GM23338 (cell line): ENCODE measurements at regions not wholly inside any gene's neighbourhood (a gene's known extent, or its start where the extent isn't known, plus 50 kb on each side); places are given as distances from the start of the nearest gene placed in this dataset.

ENCODE experiments used
- CREB1 ChIP-seq: fragments of 250-450 bp; sonication (Bioruptor Pico); IDR thresholded peaks from 2 replicates; pipeline ENCODE4 v1.5.0; 2020; ENCODE audit warnings: low read depth, mild to moderate bottlenecking, moderate library complexity
- EZH2 ChIP-seq: fragments of 200-600 bp; sonication (generic); IDR thresholded peaks from one replicate; pipeline ENCODE4 v1.8.0; 2017; ENCODE audit warnings: antibody characterized with exemption, mild to moderate bottlenecking, low read depth; ENCODE audit not compliant: unreplicated experiment
- EZH2phosphoT487 ChIP-seq: fragments of 200-600 bp; sonication (generic); IDR thresholded peaks from one replicate; pipeline ENCODE4 v1.8.1; 2018; ENCODE audit warnings: antibody characterized with exemption; ENCODE audit not compliant: unreplicated experiment
- JUNB ChIP-seq: IDR thresholded peaks from one replicate; pipeline ENCODE4 v1.6.1; 2016; ENCODE audit warnings: antibody characterized with exemption; ENCODE audit not compliant: unreplicated experiment
- NANOG ChIP-seq: IDR thresholded peaks from 2 replicates; pipeline ENCODE4 v1.6.1; 2016; ENCODE audit warnings: antibody characterized with exemption, borderline replicate concordance
- POLR2AphosphoS5 ChIP-seq: IDR thresholded peaks from 2 replicates; pipeline ENCODE4 v1.6.1; 2016; ENCODE audit warnings: antibody characterized with exemption, low read depth
- STAT1 ChIP-seq: IDR thresholded peaks from one replicate; pipeline ENCODE4 v1.6.1; 2016; ENCODE audit warnings: antibody characterized with exemption; ENCODE audit not compliant: unreplicated experiment
- ZNF114 ChIP-seq: fragments of 250-450 bp; sonication (Bioruptor Pico); IDR thresholded peaks from 2 replicates; pipeline ENCODE4 v1.5.0; 2020; ENCODE audit warnings: mild to moderate bottlenecking, moderate library complexity
- ZNF331 ChIP-seq: fragments of 250-450 bp; sonication (Bioruptor Pico); IDR thresholded peaks from 2 replicates; pipeline ENCODE4 v1.5.0; 2020; ENCODE audit warnings: low read depth, mild to moderate bottlenecking, moderate library complexity
- TF ChIP-seq, protein P1 (sequence below), 2 experiments: fragments of 200-600 bp in 1 of 2; sonication (generic) in 1 of 2; conservative IDR thresholded peaks; 2 replicates each; pipeline versions ENCODE4 v1.5.1 to v1.6.1; 2016 to 2017; ENCODE audit warnings: antibody characterized with exemption in 2 of 2, low read depth in 2 of 2, mild to moderate bottlenecking in 2 of 2, moderate library complexity in 1 of 2
- TF ChIP-seq, protein P2 (sequence below): IDR thresholded peaks from one replicate; pipeline ENCODE4 v1.6.1; 2018; ENCODE audit warnings: antibody characterized with exemption; ENCODE audit not compliant: unreplicated experiment
- TF ChIP-seq, protein P3 (sequence below): fragments of 250-450 bp; sonication (Bioruptor Pico); IDR thresholded peaks from 2 replicates; pipeline ENCODE4 v1.5.0; 2020; ENCODE audit warnings: mild to moderate bottlenecking, moderate library complexity
- TF ChIP-seq, protein P4 (sequence below): IDR thresholded peaks from 2 replicates; pipeline ENCODE4 v1.6.1; 2016; ENCODE audit warnings: antibody characterized with exemption

DNA sequence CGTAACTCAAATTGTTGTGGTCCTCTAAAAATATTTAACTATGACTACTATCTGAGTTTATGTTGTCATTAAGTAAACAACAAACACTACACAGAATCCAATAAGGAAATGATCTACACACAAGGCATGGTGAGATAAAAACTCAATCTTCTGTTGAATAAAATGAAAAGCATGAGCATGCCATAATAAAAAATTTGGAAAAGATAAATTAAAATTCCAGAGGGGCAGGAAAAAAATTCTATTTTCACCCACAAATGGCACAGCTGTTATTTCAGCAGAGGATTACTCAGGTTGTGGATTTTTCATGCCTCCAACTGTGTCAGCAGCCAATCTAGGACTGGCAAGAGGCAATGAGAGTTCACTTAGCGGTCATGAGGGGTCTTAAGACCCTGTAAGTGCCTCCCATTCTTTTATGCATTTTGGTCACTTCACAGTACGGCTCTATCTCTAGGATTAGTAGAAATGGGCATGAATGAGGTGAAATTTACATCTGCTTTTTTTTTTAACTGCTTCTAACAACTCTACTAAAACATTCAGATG lies 639.8 kb upstream of the DIPK2B start:
- TF ChIP-seq POLR2AphosphoS5 = no peak
- TF ChIP-seq, protein P1, sequence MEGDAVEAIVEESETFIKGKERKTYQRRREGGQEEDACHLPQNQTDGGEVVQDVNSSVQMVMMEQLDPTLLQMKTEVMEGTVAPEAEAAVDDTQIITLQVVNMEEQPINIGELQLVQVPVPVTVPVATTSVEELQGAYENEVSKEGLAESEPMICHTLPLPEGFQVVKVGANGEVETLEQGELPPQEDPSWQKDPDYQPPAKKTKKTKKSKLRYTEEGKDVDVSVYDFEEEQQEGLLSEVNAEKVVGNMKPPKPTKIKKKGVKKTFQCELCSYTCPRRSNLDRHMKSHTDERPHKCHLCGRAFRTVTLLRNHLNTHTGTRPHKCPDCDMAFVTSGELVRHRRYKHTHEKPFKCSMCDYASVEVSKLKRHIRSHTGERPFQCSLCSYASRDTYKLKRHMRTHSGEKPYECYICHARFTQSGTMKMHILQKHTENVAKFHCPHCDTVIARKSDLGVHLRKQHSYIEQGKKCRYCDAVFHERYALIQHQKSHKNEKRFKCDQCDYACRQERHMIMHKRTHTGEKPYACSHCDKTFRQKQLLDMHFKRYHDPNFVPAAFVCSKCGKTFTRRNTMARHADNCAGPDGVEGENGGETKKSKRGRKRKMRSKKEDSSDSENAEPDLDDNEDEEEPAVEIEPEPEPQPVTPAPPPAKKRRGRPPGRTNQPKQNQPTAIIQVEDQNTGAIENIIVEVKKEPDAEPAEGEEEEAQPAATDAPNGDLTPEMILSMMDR (conservative IDR thresholded peaks at IDR 0.05; ENCODE audit: low read depth in 2 of 2) = no peak
- no peak for TF ChIP-seq ZNF114 (CRISPR knock-in tag)
- TF ChIP-seq EZH2 = no peak
- TF ChIP-seq EZH2phosphoT487 = no peak
- TF ChIP-seq, protein P2, sequence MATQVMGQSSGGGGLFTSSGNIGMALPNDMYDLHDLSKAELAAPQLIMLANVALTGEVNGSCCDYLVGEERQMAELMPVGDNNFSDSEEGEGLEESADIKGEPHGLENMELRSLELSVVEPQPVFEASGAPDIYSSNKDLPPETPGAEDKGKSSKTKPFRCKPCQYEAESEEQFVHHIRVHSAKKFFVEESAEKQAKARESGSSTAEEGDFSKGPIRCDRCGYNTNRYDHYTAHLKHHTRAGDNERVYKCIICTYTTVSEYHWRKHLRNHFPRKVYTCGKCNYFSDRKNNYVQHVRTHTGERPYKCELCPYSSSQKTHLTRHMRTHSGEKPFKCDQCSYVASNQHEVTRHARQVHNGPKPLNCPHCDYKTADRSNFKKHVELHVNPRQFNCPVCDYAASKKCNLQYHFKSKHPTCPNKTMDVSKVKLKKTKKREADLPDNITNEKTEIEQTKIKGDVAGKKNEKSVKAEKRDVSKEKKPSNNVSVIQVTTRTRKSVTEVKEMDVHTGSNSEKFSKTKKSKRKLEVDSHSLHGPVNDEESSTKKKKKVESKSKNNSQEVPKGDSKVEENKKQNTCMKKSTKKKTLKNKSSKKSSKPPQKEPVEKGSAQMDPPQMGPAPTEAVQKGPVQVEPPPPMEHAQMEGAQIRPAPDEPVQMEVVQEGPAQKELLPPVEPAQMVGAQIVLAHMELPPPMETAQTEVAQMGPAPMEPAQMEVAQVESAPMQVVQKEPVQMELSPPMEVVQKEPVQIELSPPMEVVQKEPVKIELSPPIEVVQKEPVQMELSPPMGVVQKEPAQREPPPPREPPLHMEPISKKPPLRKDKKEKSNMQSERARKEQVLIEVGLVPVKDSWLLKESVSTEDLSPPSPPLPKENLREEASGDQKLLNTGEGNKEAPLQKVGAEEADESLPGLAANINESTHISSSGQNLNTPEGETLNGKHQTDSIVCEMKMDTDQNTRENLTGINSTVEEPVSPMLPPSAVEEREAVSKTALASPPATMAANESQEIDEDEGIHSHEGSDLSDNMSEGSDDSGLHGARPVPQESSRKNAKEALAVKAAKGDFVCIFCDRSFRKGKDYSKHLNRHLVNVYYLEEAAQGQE = no peak
- no peak for TF ChIP-seq CREB1
- no peak for TF ChIP-seq ZNF331 (CRISPR knock-in tag)
- no peak for TF ChIP-seq JUNB
- TF ChIP-seq NANOG = no peak
- TF ChIP-seq, protein P3, sequence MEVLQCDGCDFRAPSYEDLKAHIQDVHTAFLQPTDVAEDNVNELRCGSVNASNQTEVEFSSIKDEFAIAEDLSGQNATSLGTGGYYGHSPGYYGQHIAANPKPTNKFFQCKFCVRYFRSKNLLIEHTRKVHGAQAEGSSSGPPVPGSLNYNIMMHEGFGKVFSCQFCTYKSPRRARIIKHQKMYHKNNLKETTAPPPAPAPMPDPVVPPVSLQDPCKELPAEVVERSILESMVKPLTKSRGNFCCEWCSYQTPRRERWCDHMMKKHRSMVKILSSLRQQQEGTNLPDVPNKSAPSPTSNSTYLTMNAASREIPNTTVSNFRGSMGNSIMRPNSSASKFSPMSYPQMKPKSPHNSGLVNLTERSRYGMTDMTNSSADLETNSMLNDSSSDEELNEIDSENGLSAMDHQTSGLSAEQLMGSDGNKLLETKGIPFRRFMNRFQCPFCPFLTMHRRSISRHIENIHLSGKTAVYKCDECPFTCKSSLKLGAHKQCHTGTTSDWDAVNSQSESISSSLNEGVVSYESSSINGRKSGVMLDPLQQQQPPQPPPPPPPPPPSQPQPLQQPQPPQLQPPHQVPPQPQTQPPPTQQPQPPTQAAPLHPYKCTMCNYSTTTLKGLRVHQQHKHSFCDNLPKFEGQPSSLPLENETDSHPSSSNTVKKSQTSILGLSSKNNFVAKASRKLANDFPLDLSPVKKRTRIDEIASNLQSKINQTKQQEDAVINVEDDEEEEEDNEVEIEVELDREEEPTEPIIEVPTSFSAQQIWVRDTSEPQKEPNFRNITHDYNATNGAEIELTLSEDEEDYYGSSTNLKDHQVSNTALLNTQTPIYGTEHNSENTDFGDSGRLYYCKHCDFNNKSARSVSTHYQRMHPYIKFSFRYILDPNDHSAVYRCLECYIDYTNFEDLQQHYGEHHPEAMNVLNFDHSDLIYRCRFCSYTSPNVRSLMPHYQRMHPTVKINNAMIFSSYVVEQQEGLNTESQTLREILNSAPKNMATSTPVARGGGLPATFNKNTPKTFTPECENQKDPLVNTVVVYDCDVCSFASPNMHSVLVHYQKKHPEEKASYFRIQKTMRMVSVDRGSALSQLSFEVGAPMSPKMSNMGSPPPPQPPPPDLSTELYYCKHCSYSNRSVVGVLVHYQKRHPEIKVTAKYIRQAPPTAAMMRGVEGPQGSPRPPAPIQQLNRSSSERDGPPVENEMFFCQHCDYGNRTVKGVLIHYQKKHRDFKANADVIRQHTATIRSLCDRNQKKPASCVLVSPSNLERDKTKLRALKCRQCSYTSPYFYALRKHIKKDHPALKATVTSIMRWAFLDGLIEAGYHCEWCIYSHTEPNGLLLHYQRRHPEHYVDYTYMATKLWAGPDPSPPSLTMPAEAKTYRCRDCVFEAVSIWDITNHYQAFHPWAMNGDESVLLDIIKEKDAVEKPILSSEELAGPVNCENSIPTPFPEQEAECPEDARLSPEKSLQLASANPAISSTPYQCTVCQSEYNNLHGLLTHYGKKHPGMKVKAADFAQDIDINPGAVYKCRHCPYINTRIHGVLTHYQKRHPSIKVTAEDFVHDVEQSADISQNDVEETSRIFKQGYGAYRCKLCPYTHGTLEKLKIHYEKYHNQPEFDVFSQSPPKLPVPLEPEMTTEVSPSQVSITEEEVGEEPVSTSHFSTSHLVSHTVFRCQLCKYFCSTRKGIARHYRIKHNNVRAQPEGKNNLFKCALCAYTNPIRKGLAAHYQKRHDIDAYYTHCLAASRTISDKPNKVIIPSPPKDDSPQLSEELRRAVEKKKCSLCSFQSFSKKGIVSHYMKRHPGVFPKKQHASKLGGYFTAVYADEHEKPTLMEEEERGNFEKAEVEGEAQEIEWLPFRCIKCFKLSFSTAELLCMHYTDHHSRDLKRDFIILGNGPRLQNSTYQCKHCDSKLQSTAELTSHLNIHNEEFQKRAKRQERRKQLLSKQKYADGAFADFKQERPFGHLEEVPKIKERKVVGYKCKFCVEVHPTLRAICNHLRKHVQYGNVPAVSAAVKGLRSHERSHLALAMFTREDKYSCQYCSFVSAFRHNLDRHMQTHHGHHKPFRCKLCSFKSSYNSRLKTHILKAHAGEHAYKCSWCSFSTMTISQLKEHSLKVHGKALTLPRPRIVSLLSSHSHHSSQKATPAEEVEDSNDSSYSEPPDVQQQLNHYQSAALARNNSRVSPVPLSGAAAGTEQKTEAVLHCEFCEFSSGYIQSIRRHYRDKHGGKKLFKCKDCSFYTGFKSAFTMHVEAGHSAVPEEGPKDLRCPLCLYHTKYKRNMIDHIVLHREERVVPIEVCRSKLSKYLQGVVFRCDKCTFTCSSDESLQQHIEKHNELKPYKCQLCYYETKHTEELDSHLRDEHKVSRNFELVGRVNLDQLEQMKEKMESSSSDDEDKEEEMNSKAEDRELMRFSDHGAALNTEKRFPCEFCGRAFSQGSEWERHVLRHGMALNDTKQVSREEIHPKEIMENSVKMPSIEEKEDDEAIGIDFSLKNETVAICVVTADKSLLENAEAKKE (CRISPR knock-in tag) = no peak
- TF ChIP-seq, protein P4, sequence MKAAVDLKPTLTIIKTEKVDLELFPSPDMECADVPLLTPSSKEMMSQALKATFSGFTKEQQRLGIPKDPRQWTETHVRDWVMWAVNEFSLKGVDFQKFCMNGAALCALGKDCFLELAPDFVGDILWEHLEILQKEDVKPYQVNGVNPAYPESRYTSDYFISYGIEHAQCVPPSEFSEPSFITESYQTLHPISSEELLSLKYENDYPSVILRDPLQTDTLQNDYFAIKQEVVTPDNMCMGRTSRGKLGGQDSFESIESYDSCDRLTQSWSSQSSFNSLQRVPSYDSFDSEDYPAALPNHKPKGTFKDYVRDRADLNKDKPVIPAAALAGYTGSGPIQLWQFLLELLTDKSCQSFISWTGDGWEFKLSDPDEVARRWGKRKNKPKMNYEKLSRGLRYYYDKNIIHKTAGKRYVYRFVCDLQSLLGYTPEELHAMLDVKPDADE = no peak
- TF ChIP-seq STAT1 = no peak
